ENCODE measurements at regions not wholly inside any gene's neighbourhood (a gene's known extent, or its start where the extent isn't known, plus 50 kb on each side); places are given as distances from the start of the nearest gene placed in this dataset.

- TF ChIP-seq CTCF (IDR thresholded peaks at IDR 0.05) = no peak
- TF ChIP-seq POLR2A (IDR thresholded peaks at IDR 0.05) = no peak
- TF ChIP-seq POLR2AphosphoS5 (IDR thresholded peaks at IDR 0.05) = no peak
- Histone ChIP-seq H3K27me3 (no peaks in the 10 kb centered on the region), H3K4me1 (no peaks in the 10 kb centered on the region), H3K36me3 (no peaks in the 10 kb centered on the region), H3K9me3 (no peaks in the 10 kb centered on the region), H3K4me3 (no peak overlapping the region), H3K27ac (no peak overlapping the region)
- intact Hi-C loops (cut with DNase I; ENCODE audit: low total_unique reads) = no loop called here
- no peak for DNase-seq (ENCODE audit: low spot score in 2 of 2)
Measured at GRCh38 chr2:104420420-104420819, 433.5 kb upstream of the POU3F3 start.

GRCh38 chr2:104420953-104421352 is 433.0 kb upstream of the POU3F3 start:
- no peak overlapping the region for H3K27ac ChIP-seq
- H3K9me3 ChIP-seq = no peaks in the 10 kb centered on the region
- intact Hi-C loops (cut with DNase I; ENCODE audit: low total_unique reads) = no loop called here
- no peaks in the 10 kb centered on the region for H3K4me1 ChIP-seq
- no peak for DNase-seq (ENCODE audit: low spot score in 2 of 2)
- no peaks in the 10 kb centered on the region for H3K27me3 ChIP-seq
- TF ChIP-seq POLR2A (IDR thresholded peaks at IDR 0.05) (no peak), POLR2AphosphoS5 (IDR thresholded peaks at IDR 0.05) (no peak), CTCF (IDR thresholded peaks at IDR 0.05) (no peak)
- no peak overlapping the region for H3K4me3 ChIP-seq
- H3K36me3 ChIP-seq = no peaks in the 10 kb centered on the region

- no peak overlapping the region for H3K27ac ChIP-seq
Measured at GRCh38 chr2:104425850-104426595, 427.9 kb upstream of the POU3F3 start.

GRCh38 chr2:104428155-104428554 is 425.8 kb upstream of the POU3F3 start:
- no peak for TF ChIP-seq POLR2A (IDR thresholded peaks at IDR 0.05)
- TF ChIP-seq POLR2AphosphoS5 (IDR thresholded peaks at IDR 0.05) = no peak
- TF ChIP-seq CTCF (IDR thresholded peaks at IDR 0.05) = no peak
- Histone ChIP-seq H3K4me1 (no peaks in the 10 kb centered on the region), H3K36me3 (no peaks in the 10 kb centered on the region), H3K27me3 (no peaks in the 10 kb centered on the region), H3K4me3 (no peak overlapping the region), H3K27ac (no peak overlapping the region), H3K9me3 (no peaks in the 10 kb centered on the region)
- no peak for DNase-seq (ENCODE audit: low spot score in 2 of 2)
- intact Hi-C loops (cut with DNase I; ENCODE audit: low total_unique reads) = no loop called here

More at GRCh38 chr2:104425850-104426595, 427.9 kb upstream of the POU3F3 start:
- no peak overlapping the region for H3K4me3 ChIP-seq
- H3K9me3 ChIP-seq = no peaks in the 10 kb centered on the region
- intact Hi-C loops (cut with DNase I; ENCODE audit: low total_unique reads) = no loop called here
- TF ChIP-seq POLR2A (IDR thresholded peaks at IDR 0.05) (no peak), CTCF (IDR thresholded peaks at IDR 0.05) (no peak), POLR2AphosphoS5 (IDR thresholded peaks at IDR 0.05) (no peak)
- H3K27me3 ChIP-seq = no peaks in the 10 kb centered on the region
- H3K36me3 ChIP-seq = no peaks in the 10 kb centered on the region
- no peaks in the 10 kb centered on the region for H3K4me1 ChIP-seq
- no peak for DNase-seq (ENCODE audit: low spot score in 2 of 2)

GRCh38 chr2:104429639-104430358 is 424.1 kb upstream of the POU3F3 start:
- no peaks in the 10 kb centered on the region for H3K9me3 ChIP-seq
- intact Hi-C loops (cut with DNase I; ENCODE audit: low total_unique reads) = no loop called here
- H3K4me1 ChIP-seq = no peaks in the 10 kb centered on the region
- no peak overlapping the region for H3K27ac ChIP-seq
- no peak for DNase-seq (ENCODE audit: low spot score in 2 of 2)
- H3K4me3 ChIP-seq = no peak overlapping the region
- no peaks in the 10 kb centered on the region for H3K36me3 ChIP-seq
- TF ChIP-seq POLR2AphosphoS5 (IDR thresholded peaks at IDR 0.05) (no peak), CTCF (IDR thresholded peaks at IDR 0.05) (no peak), POLR2A (IDR thresholded peaks at IDR 0.05) (no peak)
- H3K27me3 ChIP-seq = no peaks in the 10 kb centered on the region
